Inferior parietal cortex (tissue), 1 donor: ENCODE measurements at regions not wholly inside any gene's neighbourhood (a gene's known extent, or its start where the extent isn't known, plus 50 kb on each side); places are given as distances from the start of the nearest gene placed in this dataset.

Experiments used
- DNase-seq: peaks from one replicate; pipeline ENCODE4 v3.0.0-alpha.2; 2016; ENCODE audit errors: extremely low spot score

- no peak for DNase-seq
Observed at GRCh38 chr2:19748711-19749506, 152.9 kb downstream of the TTC32 start.

- no peak for DNase-seq
Observed at GRCh38 chr2:19748073-19748375, 153.8 kb downstream of the TTC32 start.

GRCh38 chr2:19747310-19748072 lies 154.3 kb downstream of the TTC32 start:
- DNase-seq: peak; percentile 25

- no peak for DNase-seq
Observed at GRCh38 chr2:19746611-19747309, 155.0 kb downstream of the TTC32 start.

GRCh38 chr2:19746137-19746600 lies 155.6 kb downstream of the TTC32 start:
- DNase-seq: no peak

- DNase-seq: no peak
Observed at GRCh38 chr2:19745318-19746136, 156.3 kb downstream of the TTC32 start.

- no peak for DNase-seq
Observed at GRCh38 chr2:19744456-19745199, 157.2 kb downstream of the TTC32 start.

GRCh38 chr2:19743641-19744040 lies 158.1 kb downstream of the TTC32 start:
- no peak for DNase-seq

GRCh38 chr2:19742872-19743271 lies 158.9 kb downstream of the TTC32 start:
- DNase-seq: no peak

GRCh38 chr2:19739256-19739655 lies 162.5 kb downstream of the TTC32 start:
- no peak for DNase-seq

- no peak for DNase-seq
Observed at GRCh38 chr2:19738707-19739106, 163.1 kb downstream of the TTC32 start.

GRCh38 chr2:19736191-19736831 lies 165.5 kb downstream of the TTC32 start:
- no peak for DNase-seq

- no peak for DNase-seq
Observed at GRCh38 chr2:19733951-19734425, 167.8 kb downstream of the TTC32 start.

- no peak for DNase-seq
Observed at GRCh38 chr2:19733390-19733789, 168.4 kb downstream of the TTC32 start.

GRCh38 chr2:19732255-19732654 lies 169.5 kb downstream of the TTC32 start:
- DNase-seq: no peak

- DNase-seq: no peak
Observed at GRCh38 chr2:19731515-19731914, 170.3 kb downstream of the TTC32 start.

- no peak for DNase-seq
Observed at GRCh38 chr2:19731037-19731436, 170.7 kb downstream of the TTC32 start.

- DNase-seq: no peak
Observed at GRCh38 chr2:19728125-19728524, 173.7 kb downstream of the TTC32 start.

- no peak for DNase-seq
Observed at GRCh38 chr2:19725392-19725791, 176.4 kb downstream of the TTC32 start.

GRCh38 chr2:19723021-19723420 lies 178.8 kb downstream of the TTC32 start:
- no peak for DNase-seq
